ENCODE measurements at regions not wholly inside any gene's neighbourhood (a gene's known extent, or its start where the extent isn't known, plus 50 kb on each side); places are given as distances from the start of the nearest gene placed in this dataset.

GRCh38 chr6:133608620-133609019 is 280.3 kb upstream of the TCF21 start:
- TF ChIP-seq CTCF (IDR thresholded peaks at IDR 0.05) (no peak), ZFX (IDR thresholded peaks at IDR 0.05; ENCODE audit: borderline replicate concordance) (no peak)
